ENCODE measurements at regions not wholly inside any gene's neighbourhood (a gene's known extent, or its start where the extent isn't known, plus 50 kb on each side); places are given as distances from the start of the nearest gene placed in this dataset.

DNA sequence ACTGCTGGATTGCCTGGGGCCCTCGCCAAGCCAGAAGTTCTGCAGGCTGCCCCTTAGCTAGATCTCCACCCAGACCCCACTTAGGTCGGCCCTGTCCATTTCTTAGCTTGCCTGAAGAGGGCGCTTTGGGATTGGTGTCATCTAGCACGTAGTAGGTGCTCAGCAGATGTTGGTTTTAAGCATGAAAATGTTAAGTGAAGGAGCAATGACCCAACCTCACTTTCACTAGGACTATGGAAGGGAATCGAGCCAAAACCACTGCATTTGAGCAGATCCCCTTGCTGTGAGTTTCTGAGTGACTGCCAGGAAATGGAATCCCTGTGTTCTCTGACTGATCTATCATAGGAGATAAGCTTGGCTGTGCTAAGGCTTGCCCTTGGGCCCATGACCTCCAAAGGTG, 131.7 kb upstream of the EEPD1 start:
- Histone ChIP-seq H3K9me3 (ENCODE audit: control insufficient read depth in 2 of 2, insufficient read depth in 1 of 2, low read depth in 1 of 2, low read length in 1 of 2) (peaks cover 0 to 3% of the 10 kb centered on the region in 2 donors), H3K4me3 (ENCODE audit: low read depth in 1 of 3, low read length in 3 of 3) (no peak overlapping the region), H3K4me1 (ENCODE audit: control insufficient read depth in 3 of 3, insufficient read depth in 2 of 3, low read depth in 1 of 3, low read length in 2 of 3) (no peaks in the 10 kb centered on the region), H3K27me3 (ENCODE audit: control insufficient read depth in 3 of 3, insufficient read depth in 3 of 3, low read length in 3 of 3) (no peaks in the 10 kb centered on the region), H3K36me3 (ENCODE audit: control insufficient read depth in 3 of 3, insufficient read depth in 2 of 3, low read depth in 1 of 3, low read length in 3 of 3) (no peaks in the 10 kb centered on the region), H3K27ac (ENCODE audit: low read depth in 1 of 3, low read length in 2 of 3) (no peak overlapping the region)
- 62 to 75% (median 74%) methylated on average over 5 of the region's 5 CpGs for WGBS, 3 donors
- DNase-seq, result no peak
- no peak for FAIRE-seq

DNA sequence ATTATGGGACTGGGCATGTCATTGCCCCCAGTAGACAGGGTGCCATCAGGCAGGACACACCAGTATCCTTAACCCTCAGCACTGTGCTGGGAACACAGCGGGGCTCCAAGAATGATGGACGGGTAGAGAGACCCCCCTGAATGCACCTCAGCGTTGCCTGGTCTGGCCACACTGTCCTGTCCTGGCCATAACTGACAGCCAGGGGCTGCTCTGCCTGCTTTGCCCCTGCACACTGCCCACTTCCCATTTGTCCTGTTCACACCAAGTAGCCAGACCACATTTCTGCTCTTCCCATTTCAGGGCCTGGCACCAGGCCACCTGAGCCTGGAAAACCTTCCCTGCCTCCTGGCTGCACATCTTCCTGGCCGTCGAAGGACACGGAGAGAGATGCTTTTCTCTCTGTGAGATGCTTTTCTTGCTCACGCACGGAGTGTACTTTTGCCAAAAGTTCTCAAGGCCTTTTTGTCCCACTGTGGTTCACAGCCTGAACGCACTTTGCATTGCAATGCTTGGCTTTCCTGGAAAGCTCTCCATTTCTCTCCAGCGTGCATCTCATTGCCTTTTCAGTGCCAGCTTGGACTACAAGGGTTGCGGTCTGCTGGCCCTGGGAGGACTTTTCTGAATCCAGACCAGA, 131.0 kb upstream of the EEPD1 start:
- FAIRE-seq, result no peak
- H3K9me3 ChIP-seq (ENCODE audit: control insufficient read depth in 2 of 2, insufficient read depth in 1 of 2, low read depth in 1 of 2, low read length in 1 of 2), result no peaks in the 10 kb centered on the region
- 85 to 90% (median 87%) methylated on average over 11 of the region's 11 CpGs for WGBS, 3 donors
- no peak for DNase-seq
- no peaks in the 10 kb centered on the region for H3K36me3 ChIP-seq (ENCODE audit: control insufficient read depth in 3 of 3, insufficient read depth in 2 of 3, low read depth in 1 of 3, low read length in 3 of 3)
- H3K27ac ChIP-seq (ENCODE audit: low read depth in 1 of 3, low read length in 2 of 3), result no peak overlapping the region
- H3K27me3 ChIP-seq (ENCODE audit: control insufficient read depth in 3 of 3, insufficient read depth in 3 of 3, low read length in 3 of 3), result no peaks in the 10 kb centered on the region
- H3K4me1 ChIP-seq (ENCODE audit: control insufficient read depth in 3 of 3, insufficient read depth in 2 of 3, low read depth in 1 of 3, low read length in 2 of 3), result no peaks in the 10 kb centered on the region
- no peak overlapping the region for H3K4me3 ChIP-seq (ENCODE audit: low read depth in 1 of 3, low read length in 3 of 3)

DNA sequence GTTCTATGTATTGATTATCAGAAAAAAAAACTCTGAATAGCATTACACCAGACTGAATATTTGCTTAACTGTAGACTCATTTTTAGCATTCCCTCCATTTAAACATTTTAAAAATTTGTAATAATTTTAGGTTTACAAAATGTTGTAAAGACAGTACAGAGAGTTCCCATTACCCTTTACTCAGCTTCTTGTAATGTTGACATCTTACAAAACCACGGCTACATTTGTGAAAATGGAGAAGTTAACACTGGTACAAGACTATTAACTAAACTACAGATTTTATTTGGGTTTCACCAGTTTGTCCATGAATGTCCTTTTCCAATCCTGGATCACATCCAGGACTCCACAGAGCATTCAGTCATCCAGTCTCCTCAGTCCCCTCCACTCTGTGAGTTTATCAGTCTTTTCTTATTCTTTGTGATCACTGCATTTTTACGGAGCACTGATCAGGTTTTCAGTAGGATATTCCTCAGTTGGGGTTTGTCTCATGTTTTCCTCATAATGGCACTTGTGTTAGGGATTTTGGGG, 130.0 kb upstream of the EEPD1 start:
- Histone ChIP-seq H3K4me1 (ENCODE audit: control insufficient read depth in 3 of 3, insufficient read depth in 2 of 3, low read depth in 1 of 3, low read length in 2 of 3) (no peaks in the 10 kb centered on the region), H3K36me3 (ENCODE audit: control insufficient read depth in 3 of 3, insufficient read depth in 2 of 3, low read depth in 1 of 3, low read length in 3 of 3) (no peaks in the 10 kb centered on the region), H3K4me3 (ENCODE audit: low read depth in 1 of 3, low read length in 3 of 3) (no peak overlapping the region), H3K9me3 (ENCODE audit: control insufficient read depth in 2 of 2, insufficient read depth in 1 of 2, low read depth in 1 of 2, low read length in 1 of 2) (no peaks in the 10 kb centered on the region), H3K27ac (ENCODE audit: low read depth in 1 of 3, low read length in 2 of 3) (no peak overlapping the region), H3K27me3 (ENCODE audit: control insufficient read depth in 3 of 3, insufficient read depth in 3 of 3, low read length in 3 of 3) (no peaks in the 10 kb centered on the region)
- FAIRE-seq (no peak), DNase-seq (no peak)
- 85 to 90% (median 90%) methylated on average over 2 of the region's 2 CpGs for WGBS, 3 donors

DNA sequence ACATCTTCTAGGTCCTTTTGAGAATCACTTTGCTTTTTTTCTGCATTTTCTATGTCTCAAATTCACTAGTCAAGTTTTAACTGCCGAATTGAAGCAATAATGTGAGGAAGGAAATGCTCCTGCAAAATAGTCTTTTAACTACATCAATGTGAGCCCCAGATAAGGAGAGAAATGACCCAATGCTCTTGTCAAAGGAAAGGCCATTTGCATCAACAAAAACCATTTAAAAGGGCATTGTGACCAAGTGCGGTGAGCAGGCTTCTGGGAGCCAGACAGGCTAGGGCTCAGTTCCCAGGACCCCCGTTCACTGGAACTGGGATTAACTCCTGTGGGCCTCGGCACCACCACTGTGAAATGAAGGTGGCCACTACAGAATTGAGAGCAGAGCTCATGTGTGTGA, 127.9 kb upstream of the EEPD1 start:
- no peaks in the 10 kb centered on the region for H3K9me3 ChIP-seq (ENCODE audit: control insufficient read depth in 2 of 2, insufficient read depth in 1 of 2, low read depth in 1 of 2, low read length in 1 of 2)
- WGBS, 3 donors, result 80 to 92% (median 87%) methylated on average over 4 of the region's 4 CpGs
- no peak overlapping the region for H3K4me3 ChIP-seq (ENCODE audit: low read depth in 1 of 3, low read length in 3 of 3)
- H3K27ac ChIP-seq (ENCODE audit: low read depth in 1 of 3, low read length in 2 of 3), result no peak overlapping the region
- no peaks in the 10 kb centered on the region for H3K36me3 ChIP-seq (ENCODE audit: control insufficient read depth in 3 of 3, insufficient read depth in 2 of 3, low read depth in 1 of 3, low read length in 3 of 3)
- DNase-seq (no peak), FAIRE-seq (no peak)
- H3K4me1 ChIP-seq (ENCODE audit: control insufficient read depth in 3 of 3, insufficient read depth in 2 of 3, low read depth in 1 of 3, low read length in 2 of 3), result no peaks in the 10 kb centered on the region
- H3K27me3 ChIP-seq (ENCODE audit: control insufficient read depth in 3 of 3, insufficient read depth in 3 of 3, low read length in 3 of 3), result no peaks in the 10 kb centered on the region

DNA sequence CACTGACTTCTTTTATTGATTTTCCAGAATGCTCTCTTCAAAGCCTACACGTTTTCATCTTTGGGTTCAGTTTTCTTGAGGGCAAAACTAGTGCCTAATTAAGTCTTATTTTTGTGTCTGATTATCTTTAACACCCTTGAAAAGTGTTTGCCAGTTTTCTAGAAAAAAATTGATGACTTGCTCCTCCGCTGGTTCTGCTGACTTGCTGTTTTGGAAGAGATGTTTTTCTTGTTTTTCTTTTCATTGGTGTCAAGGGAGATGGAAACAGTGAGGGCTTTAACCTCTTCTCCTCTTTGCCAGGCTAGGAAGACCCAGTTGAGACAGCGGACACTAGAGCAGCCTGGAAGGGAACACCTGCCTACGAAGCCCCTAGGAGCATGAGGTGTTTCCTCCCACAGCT, 123.7 kb upstream of the EEPD1 start:
- H3K4me3 ChIP-seq (ENCODE audit: low read depth in 1 of 3, low read length in 3 of 3), result no peak overlapping the region
- 55 to 61% (median 57%) methylated on average over 4 of the region's 4 CpGs for WGBS, 3 donors
- no peak overlapping the region for H3K27ac ChIP-seq (ENCODE audit: low read depth in 1 of 3, low read length in 2 of 3)
- H3K4me1 ChIP-seq (ENCODE audit: control insufficient read depth in 3 of 3, insufficient read depth in 2 of 3, low read depth in 1 of 3, low read length in 2 of 3), result no peaks in the 10 kb centered on the region
- H3K9me3 ChIP-seq (ENCODE audit: control insufficient read depth in 2 of 2, insufficient read depth in 1 of 2, low read depth in 1 of 2, low read length in 1 of 2), result no peaks in the 10 kb centered on the region
- FAIRE-seq, result no peak
- H3K27me3 ChIP-seq (ENCODE audit: control insufficient read depth in 3 of 3, insufficient read depth in 3 of 3, low read length in 3 of 3), result no peaks in the 10 kb centered on the region
- no peak for DNase-seq
- no peaks in the 10 kb centered on the region for H3K36me3 ChIP-seq (ENCODE audit: control insufficient read depth in 3 of 3, insufficient read depth in 2 of 3, low read depth in 1 of 3, low read length in 3 of 3)

DNA sequence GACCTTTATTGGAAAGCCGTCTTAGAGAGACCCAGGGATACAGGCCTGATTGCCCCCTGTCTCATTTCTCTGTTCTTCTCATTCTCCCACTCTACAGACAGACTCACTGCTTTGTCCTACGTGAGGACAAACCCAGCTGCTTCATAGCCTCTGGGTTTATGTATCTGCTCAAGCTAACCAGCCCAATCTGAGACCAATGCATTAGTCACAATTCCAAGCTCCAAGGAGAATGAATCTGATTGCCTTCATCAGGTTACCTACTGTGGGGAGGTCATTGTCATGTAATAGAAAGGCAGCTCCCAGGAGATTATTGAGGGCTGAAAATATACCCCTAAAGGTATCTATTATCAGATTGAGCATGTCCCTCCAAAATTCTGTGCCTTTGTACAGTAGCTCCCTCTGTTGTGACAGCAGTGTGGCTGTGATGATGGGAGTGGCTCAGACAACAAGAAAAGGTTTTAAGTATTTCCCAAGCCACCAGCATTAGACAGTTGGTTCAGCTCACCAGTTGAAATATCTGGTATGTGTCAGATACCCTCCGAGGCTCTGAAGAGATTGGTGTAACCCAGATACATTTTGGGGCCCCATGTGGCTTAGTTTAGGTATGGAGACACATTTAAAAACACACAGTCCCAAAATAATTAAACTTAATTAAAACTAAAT, 123.1 kb upstream of the EEPD1 start:
- Histone ChIP-seq H3K36me3 (ENCODE audit: control insufficient read depth in 3 of 3, insufficient read depth in 2 of 3, low read depth in 1 of 3, low read length in 3 of 3) (no peaks in the 10 kb centered on the region), H3K27ac (ENCODE audit: low read depth in 1 of 3, low read length in 2 of 3) (no peak overlapping the region), H3K9me3 (ENCODE audit: control insufficient read depth in 2 of 2, insufficient read depth in 1 of 2, low read depth in 1 of 2, low read length in 1 of 2) (no peaks in the 10 kb centered on the region), H3K4me1 (ENCODE audit: control insufficient read depth in 3 of 3, insufficient read depth in 2 of 3, low read depth in 1 of 3, low read length in 2 of 3) (no peaks in the 10 kb centered on the region), H3K27me3 (ENCODE audit: control insufficient read depth in 3 of 3, insufficient read depth in 3 of 3, low read length in 3 of 3) (no peaks in the 10 kb centered on the region), H3K4me3 (ENCODE audit: low read depth in 1 of 3, low read length in 3 of 3) (no peak overlapping the region)
- FAIRE-seq, result no peak
- no peak for DNase-seq
- WGBS, 3 donors, result 82 to 91% (median 85%) methylated on average over 3 of the region's 3 CpGs

DNA sequence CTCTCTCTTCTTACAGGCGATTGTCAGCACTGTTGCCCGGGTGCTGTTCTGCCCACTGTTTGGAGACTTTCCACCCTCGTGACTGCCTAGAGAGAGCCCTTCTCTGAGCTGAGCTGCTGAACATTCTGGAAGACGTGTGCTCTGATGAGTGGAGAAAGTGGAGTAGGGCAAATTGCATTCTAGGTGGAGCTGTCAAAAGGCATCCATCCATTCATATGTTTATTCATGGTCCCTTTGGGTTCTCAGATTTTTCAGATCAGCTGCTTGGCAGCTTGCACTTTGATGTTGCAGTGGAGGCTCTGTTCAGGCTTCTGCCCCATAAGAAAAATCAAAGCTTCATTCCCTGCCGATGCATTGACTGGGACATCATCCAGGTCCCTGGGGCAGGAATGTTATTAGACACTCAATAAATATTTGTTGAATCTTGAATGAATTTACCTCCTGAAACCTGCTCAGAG, 120.7 kb upstream of the EEPD1 start:
- FAIRE-seq (no peak), DNase-seq (no peak)
- 78 to 86% (median 85%) methylated on average over 5 of the region's 5 CpGs for WGBS, 3 donors
- no peak overlapping the region for H3K4me3 ChIP-seq (ENCODE audit: low read depth in 1 of 3, low read length in 3 of 3)
- no peaks in the 10 kb centered on the region for H3K27me3 ChIP-seq (ENCODE audit: control insufficient read depth in 3 of 3, insufficient read depth in 3 of 3, low read length in 3 of 3)
- no peaks in the 10 kb centered on the region for H3K9me3 ChIP-seq (ENCODE audit: control insufficient read depth in 2 of 2, insufficient read depth in 1 of 2, low read depth in 1 of 2, low read length in 1 of 2)
- no peak overlapping the region for H3K27ac ChIP-seq (ENCODE audit: low read depth in 1 of 3, low read length in 2 of 3)
- H3K4me1 ChIP-seq (ENCODE audit: control insufficient read depth in 3 of 3, insufficient read depth in 2 of 3, low read depth in 1 of 3, low read length in 2 of 3), result peaks cover 0 to 8% (median 6%) of the 10 kb centered on the region in 3 donors
- H3K36me3 ChIP-seq (ENCODE audit: control insufficient read depth in 3 of 3, insufficient read depth in 2 of 3, low read depth in 1 of 3, low read length in 3 of 3), result no peaks in the 10 kb centered on the region

DNA sequence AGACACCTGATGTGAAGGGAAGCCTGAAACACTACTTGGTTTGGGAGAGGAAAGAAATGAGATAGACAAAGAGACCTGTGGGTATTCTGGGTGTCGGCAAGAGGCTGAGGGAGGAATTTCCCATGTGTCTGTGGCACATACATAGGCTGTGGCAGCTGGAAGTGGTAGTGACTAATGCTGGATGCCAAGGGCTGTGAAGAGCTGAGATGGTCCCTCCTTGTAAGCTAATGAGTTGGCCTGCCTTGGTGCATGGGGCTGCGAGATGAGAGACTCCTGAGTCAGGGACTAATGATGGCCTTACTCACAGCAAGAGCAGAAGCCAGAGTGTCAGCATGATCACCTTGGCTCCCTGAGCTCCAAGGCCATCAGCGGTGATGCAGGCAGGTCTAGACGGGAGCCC, 119.0 kb upstream of the EEPD1 start:
- no peak for DNase-seq
- H3K27me3 ChIP-seq (ENCODE audit: control insufficient read depth in 3 of 3, insufficient read depth in 3 of 3, low read length in 3 of 3), result no peaks in the 10 kb centered on the region
- peaks cover 0 to 8% (median 6%) of the 10 kb centered on the region in 3 donors for H3K4me1 ChIP-seq (ENCODE audit: control insufficient read depth in 3 of 3, insufficient read depth in 2 of 3, low read depth in 1 of 3, low read length in 2 of 3)
- H3K9me3 ChIP-seq (ENCODE audit: control insufficient read depth in 2 of 2, insufficient read depth in 1 of 2, low read depth in 1 of 2, low read length in 1 of 2), result no peaks in the 10 kb centered on the region
- 67 to 96% (median 95%) methylated on average over 4 of the region's 4 CpGs for WGBS, 3 donors
- no peak for FAIRE-seq
- no peaks in the 10 kb centered on the region for H3K36me3 ChIP-seq (ENCODE audit: control insufficient read depth in 3 of 3, insufficient read depth in 2 of 3, low read depth in 1 of 3, low read length in 3 of 3)
- H3K4me3 ChIP-seq (ENCODE audit: low read depth in 1 of 3, low read length in 3 of 3), result no peak overlapping the region
- H3K27ac ChIP-seq (ENCODE audit: low read depth in 1 of 3, low read length in 2 of 3), result no peak overlapping the region
